SK-N-SH treated with all-trans-retinoic acid at 6 μM for 48 hours (cell line): ENCODE measurements at regions not wholly inside any gene's neighbourhood (a gene's known extent, or its start where the extent isn't known, plus 50 kb on each side); places are given as distances from the start of the nearest gene placed in this dataset.

Experiments used
- ARNTL ChIP-seq: fragments of 450-650 bp; formaldehyde crosslinking; IDR thresholded peaks from 2 replicates; pipeline ENCODE4 v1.5.0; 2020; ENCODE audit warnings: low read depth, mild to moderate bottlenecking, moderate library complexity, borderline replicate concordance
- ISL1 ChIP-seq: fragments of 250-450 bp; sonication (Bioruptor Pico); IDR thresholded peaks from 2 replicates; pipeline ENCODE4 v2.1.2; 2022; ENCODE audit warnings: mild to moderate bottlenecking, moderate library complexity
- PPARA ChIP-seq: fragments of 250-450 bp; sonication (Bioruptor Pico); IDR thresholded peaks from 2 replicates; pipeline ENCODE4 v1.5.0; 2020; ENCODE audit warnings: mild to moderate bottlenecking, borderline replicate concordance
- RARB ChIP-seq: fragments of 250-450 bp; sonication (Bioruptor Pico); IDR thresholded peaks from 2 replicates; pipeline ENCODE4 v1.8.0; 2021; ENCODE audit warnings: mild to moderate bottlenecking, moderate library complexity
- ZFP30 ChIP-seq: fragments of 450-650 bp; formaldehyde crosslinking; IDR thresholded peaks from 2 replicates; pipeline ENCODE4 v1.5.0; 2022; ENCODE audit warnings: mild to moderate bottlenecking, moderate library complexity
- ZNF565 ChIP-seq: fragments of 450-650 bp; formaldehyde crosslinking; conservative IDR thresholded peaks from 2 replicates; pipeline ENCODE4 v1.5.0; 2020; ENCODE audit warnings: low read depth, mild to moderate bottlenecking, moderate library complexity
- ZNF70 ChIP-seq: fragments of 450-650 bp; formaldehyde crosslinking; IDR thresholded peaks from 2 replicates; pipeline ENCODE4 v1.5.0; 2020; ENCODE audit warnings: mild to moderate bottlenecking, moderate library complexity
- ZNF8 ChIP-seq: fragments of 450-650 bp; formaldehyde crosslinking; IDR thresholded peaks from 2 replicates; pipeline ENCODE4 v1.5.0; 2020; ENCODE audit warnings: mild to moderate bottlenecking, moderate library complexity
- TF ChIP-seq, protein P1 (sequence below): fragments of 250-450 bp; sonication (Bioruptor Pico); IDR thresholded peaks from 2 replicates; pipeline ENCODE4 v1.5.1; 2021; ENCODE audit warnings: mild to moderate bottlenecking, moderate library complexity
- TF ChIP-seq, protein P2 (sequence below): fragments of 250-450 bp; sonication (Bioruptor Pico); IDR thresholded peaks from 2 replicates; pipeline ENCODE4 v1.8.0; 2021; ENCODE audit warnings: low read depth, mild to moderate bottlenecking, moderate library complexity, borderline replicate concordance
- TF ChIP-seq, protein P3 (sequence below): fragments of 250-450 bp; sonication (Bioruptor Pico); IDR thresholded peaks from 2 replicates; pipeline ENCODE4 v1.8.0; 2020; ENCODE audit warnings: mild to moderate bottlenecking, moderate library complexity, borderline replicate concordance

DNA sequence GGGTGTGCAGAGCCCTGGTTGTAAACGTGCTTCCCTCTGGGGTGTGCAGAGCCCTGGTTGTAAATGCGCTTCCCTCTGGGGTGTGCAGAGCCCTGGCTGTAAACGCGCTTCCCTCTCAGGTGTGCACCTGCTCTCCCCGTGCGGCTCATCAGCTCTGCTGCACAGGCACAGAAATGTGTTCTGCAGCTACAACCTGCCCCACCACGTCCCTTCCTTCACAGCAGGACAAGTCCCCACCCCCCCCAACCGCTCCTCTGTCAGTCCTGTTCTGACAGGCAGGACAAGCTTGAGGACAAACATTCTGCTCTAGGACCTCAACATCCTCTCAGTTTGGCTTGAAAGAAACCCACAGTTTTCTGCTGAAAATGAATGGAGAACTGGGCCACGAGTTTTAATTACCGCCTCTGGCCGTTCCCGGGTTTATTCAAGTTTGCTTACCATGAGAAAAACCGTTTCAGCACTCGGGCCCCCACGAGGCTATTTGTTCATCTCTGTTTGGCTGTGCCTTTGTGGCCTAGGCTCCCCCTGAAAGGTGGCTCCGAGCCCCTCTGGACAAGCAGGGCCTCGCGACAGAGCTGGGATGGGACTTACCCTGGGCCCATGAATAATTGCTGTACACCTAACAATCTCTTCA lies 81.0 kb upstream of the ASB18 start:
- TF ChIP-seq ZFP30 (CRISPR knock-in tag) (no peak), ZNF8 (CRISPR knock-in tag) (no peak), ZNF565 (CRISPR knock-in tag) (no peak), RARB (CRISPR knock-in tag) (no peak), PPARA (CRISPR knock-in tag) (no peak), ISL1 (no peak), ZNF70 (no peak), ARNTL (no peak)
- TF ChIP-seq, protein P1, sequence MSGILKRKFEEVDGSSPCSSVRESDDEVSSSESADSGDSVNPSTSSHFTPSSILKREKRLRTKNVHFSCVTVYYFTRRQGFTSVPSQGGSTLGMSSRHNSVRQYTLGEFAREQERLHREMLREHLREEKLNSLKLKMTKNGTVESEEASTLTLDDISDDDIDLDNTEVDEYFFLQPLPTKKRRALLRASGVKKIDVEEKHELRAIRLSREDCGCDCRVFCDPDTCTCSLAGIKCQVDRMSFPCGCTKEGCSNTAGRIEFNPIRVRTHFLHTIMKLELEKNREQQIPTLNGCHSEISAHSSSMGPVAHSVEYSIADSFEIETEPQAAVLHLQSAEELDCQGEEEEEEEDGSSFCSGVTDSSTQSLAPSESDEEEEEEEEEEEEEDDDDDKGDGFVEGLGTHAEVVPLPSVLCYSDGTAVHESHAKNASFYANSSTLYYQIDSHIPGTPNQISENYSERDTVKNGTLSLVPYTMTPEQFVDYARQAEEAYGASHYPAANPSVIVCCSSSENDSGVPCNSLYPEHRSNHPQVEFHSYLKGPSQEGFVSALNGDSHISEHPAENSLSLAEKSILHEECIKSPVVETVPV (CRISPR knock-in tag), result no peak
- TF ChIP-seq, protein P2, sequence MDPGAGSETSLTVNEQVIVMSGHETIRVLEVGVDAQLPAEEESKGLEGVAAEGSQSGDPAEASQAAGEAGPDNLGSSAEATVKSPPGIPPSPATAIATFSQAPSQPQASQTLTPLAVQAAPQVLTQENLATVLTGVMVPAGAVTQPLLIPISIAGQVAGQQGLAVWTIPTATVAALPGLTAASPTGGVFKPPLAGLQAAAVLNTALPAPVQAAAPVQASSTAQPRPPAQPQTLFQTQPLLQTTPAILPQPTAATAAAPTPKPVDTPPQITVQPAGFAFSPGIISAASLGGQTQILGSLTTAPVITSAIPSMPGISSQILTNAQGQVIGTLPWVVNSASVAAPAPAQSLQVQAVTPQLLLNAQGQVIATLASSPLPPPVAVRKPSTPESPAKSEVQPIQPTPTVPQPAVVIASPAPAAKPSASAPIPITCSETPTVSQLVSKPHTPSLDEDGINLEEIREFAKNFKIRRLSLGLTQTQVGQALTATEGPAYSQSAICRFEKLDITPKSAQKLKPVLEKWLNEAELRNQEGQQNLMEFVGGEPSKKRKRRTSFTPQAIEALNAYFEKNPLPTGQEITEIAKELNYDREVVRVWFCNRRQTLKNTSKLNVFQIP (CRISPR knock-in tag), result no peak
- TF ChIP-seq, protein P3, sequence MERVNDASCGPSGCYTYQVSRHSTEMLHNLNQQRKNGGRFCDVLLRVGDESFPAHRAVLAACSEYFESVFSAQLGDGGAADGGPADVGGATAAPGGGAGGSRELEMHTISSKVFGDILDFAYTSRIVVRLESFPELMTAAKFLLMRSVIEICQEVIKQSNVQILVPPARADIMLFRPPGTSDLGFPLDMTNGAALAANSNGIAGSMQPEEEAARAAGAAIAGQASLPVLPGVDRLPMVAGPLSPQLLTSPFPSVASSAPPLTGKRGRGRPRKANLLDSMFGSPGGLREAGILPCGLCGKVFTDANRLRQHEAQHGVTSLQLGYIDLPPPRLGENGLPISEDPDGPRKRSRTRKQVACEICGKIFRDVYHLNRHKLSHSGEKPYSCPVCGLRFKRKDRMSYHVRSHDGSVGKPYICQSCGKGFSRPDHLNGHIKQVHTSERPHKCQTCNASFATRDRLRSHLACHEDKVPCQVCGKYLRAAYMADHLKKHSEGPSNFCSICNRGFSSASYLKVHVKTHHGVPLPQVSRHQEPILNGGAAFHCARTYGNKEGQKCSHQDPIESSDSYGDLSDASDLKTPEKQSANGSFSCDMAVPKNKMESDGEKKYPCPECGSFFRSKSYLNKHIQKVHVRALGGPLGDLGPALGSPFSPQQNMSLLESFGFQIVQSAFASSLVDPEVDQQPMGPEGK (CRISPR knock-in tag), result no peak
